Caki2 (cell line): ENCODE measurements at regions not wholly inside any gene's neighbourhood (a gene's known extent, or its start where the extent isn't known, plus 50 kb on each side); places are given as distances from the start of the nearest gene placed in this dataset.

ENCODE experiments used
- DNase-seq: peaks from one replicate; pipeline ENCODE4 v3.0.0-alpha.2; 2015; ENCODE audit warnings: low read depth
- in situ Hi-C: cut with HindIII; loops from 2 replicates; pipeline ENCODE4 v1.10.0; 2016; ENCODE audit warnings: low sequenced_read_pairs, low pct_unique_long_range_greater_than_20kb, mixed read lengths

GRCh38 chr13:104416973-104417372 lies 1350.8 kb upstream of the SLC10A2 start:
- in situ Hi-C loops = no loop called here
- DNase-seq = no peak

- DNase-seq = no peak
- in situ Hi-C loops = no loop called here
These were observed 1348.6 kb upstream of the SLC10A2 start for GRCh38 chr13:104414771-104415170.

DNA sequence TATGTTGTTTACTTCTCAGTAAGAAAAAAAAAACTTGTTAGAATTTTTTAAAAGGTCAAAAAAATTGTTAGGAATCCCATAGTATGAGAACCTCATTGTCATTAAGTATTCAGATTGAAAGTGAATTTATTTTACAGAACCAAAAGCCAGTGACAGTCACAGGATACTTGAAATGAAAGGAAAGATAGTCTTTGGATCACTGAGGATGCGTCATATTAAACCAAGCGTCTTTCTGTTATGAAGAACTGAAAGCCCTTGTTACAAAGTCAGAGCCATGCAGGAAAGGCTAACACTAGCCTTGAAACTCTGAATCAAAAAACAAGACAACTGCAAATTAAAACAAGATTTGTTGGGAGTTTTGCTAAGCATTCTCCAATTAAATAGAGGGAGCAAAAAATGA lies 1348.0 kb upstream of the SLC10A2 start:
- DNase-seq = no peak
- in situ Hi-C loops = no loop called here

DNA sequence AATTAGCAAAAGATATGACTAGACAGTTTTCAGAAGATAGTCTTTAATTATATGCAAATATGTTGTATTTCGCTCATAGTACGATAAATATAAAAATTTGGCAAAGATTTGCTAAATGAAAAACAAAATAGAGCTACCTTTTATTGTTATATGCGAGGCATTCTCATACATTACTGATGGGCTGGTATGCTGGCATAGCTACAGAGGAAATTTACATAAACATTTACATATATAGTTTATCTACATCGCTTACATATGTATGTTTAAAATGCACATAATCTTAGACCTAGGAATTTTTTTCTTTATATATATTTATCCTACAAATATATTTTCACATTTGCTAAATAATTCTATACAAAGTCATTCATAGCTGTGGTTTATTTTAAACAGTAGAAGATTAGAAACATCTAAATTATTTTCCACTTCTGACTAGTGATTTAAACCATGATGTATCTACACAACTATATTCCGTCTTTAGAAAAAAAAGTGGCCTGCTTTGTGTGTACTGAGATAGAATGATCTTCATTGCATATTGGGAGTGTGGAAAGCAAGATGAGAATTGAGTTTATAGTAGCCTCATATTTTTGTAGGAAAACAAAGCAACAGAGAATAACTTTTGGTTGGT lies 1345.0 kb upstream of the SLC10A2 start:
- no peak for DNase-seq
- in situ Hi-C loops = no loop called here

GRCh38 chr13:104408733-104409132 lies 1342.5 kb upstream of the SLC10A2 start:
- DNase-seq = no peak

GRCh38 chr13:104404325-104404724 lies 1338.1 kb upstream of the SLC10A2 start:
- no peak for DNase-seq
- in situ Hi-C loops = no loop called here

More at GRCh38 chr13:104408733-104409132, 1342.5 kb upstream of the SLC10A2 start:
- in situ Hi-C loops = no loop called here

GRCh38 chr13:104389691-104390090 lies 1323.5 kb upstream of the SLC10A2 start:
- in situ Hi-C loops = no loop called here
- DNase-seq = no peak

GRCh38 chr13:104387510-104387909 lies 1321.3 kb upstream of the SLC10A2 start:
- DNase-seq = no peak
- in situ Hi-C loops = no loop called here

DNA sequence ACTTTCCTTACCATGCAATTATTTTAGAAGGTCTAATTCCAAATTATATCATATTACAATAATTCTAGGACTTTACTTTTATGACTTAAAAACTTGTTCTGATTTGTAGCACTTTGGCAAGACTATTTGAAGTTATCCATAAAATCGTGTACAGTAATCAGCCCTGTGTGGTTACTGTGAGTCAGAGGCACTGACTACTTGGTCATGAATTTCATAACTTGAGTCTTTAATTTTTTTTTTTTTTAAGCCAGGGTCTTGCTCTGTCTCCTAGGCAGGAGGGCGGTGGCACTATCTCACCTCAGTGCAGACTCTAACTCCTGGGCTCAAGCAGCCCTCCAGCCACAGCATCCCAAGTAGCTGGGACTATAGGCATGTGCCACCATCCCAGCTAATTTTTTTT lies 1319.2 kb upstream of the SLC10A2 start:
- in situ Hi-C loops = no loop called here
- no peak for DNase-seq

DNA sequence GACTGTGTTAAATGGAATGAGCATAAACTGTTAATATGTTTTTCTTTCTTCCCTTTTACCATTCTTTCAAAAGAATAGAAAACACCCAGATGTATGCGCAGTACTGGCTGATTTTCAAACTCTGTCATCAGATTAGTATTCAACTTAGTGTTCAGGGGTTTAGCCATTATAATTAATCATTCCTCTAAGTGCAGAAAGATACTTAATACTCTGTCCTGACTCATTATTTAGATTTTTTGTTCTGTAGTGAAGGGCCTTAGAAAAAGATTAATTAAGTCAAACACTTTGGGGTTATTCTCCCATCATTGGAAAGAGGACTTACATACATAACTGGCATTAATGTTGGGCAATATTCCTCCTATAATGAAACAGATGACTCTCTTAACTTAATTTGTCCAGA lies 1316.7 kb upstream of the SLC10A2 start:
- in situ Hi-C loops = no loop called here

DNA sequence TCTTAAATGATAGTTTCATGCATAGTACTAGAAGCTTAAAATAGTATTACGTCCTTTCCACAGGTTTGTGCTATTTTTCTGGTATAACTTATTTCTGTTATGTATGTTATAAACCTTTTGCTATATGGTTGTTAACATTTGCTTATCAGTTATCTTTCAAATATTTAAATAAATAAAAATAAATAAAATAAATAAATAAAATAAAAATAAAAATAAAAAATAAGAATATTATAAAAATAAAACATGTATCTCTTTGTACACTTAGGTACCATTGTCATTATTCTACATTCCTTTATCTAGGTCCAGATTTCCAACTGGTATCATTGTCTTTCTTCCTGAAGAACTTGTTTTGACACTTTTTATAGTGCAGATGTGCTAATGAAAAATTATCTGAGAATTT lies 1310.4 kb upstream of the SLC10A2 start:
- in situ Hi-C loops = no loop called here
- no peak for DNase-seq

More for the DNA sequence above, 1316.7 kb upstream of the SLC10A2 start:
- no peak for DNase-seq

DNA sequence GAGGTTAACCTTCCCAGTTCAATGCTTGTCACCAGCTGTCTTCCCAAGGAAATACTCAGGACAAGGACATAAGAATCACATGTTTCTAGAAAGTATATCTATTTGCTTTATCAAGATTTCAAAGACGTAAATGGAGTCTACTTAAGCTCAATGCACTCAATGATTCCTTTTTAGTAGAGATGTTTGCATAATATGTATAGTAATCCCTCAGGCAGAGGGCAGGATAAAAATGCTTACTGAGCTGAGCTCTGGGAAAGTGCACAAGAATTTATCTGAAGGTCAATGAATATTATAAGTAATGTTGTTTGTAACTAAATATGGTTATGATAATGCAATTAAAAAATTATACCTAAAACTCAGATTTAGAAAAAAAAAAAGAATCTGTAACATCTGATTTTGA lies 1309.4 kb upstream of the SLC10A2 start:
- in situ Hi-C loops = no loop called here

DNA sequence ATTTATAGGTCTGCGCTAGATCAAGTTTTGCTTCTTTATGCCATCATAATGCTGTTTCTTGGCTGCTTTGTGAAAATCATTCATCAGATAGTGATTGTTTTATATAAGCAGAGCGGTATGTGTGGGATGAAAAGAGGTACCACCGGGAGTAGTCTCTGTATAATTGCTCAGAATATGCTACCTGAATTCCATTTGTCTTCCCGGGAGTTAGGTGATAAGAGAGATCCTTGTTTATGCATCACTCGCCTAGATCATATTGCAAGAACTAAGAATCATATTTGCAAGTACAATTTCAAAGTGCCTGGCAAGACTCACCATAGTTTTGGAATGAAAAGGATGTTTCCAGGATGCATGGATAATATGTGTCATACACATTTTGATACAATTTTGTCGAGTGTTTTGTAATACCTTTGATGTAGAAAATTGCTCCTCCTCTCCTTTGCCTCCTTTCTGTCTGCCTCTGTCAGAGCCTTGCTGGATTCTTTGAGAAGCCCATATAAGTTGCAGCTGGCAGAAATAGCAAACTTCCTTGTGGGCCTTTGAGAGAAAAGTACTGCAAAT lies 1306.0 kb upstream of the SLC10A2 start:
- in situ Hi-C loops = no loop called here
- no peak for DNase-seq

More for the DNA sequence above, 1309.4 kb upstream of the SLC10A2 start:
- DNase-seq = no peak

GRCh38 chr13:104365430-104365829 lies 1299.2 kb upstream of the SLC10A2 start:
- in situ Hi-C loops = no loop called here
- no peak for DNase-seq

- DNase-seq = no peak
- in situ Hi-C loops = no loop called here
These were observed 1291.6 kb upstream of the SLC10A2 start for GRCh38 chr13:104357672-104358354.

DNA sequence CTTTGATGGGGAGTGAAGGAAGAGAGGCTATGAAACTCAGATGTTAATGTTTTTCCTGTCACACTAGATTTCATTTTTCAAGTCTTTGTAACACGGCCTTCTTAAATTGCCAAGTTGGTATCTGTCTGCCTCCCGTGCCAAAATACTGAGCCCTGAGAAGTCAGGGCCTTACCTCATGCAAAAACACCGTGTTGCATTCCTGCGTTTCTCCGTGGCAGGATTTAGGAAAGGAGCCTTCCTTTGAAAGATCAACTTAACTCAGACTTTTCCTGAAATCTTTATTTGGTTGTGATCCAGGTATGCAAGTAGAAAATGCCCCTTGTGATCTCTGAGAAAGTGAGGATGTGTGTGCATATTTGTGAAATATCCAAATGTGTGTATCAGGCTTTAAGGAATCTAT lies 1291.0 kb upstream of the SLC10A2 start:
- in situ Hi-C loops = no loop called here
- DNase-seq = no peak

- no peak for DNase-seq
- in situ Hi-C loops = no loop called here
These were observed 1288.9 kb upstream of the SLC10A2 start for GRCh38 chr13:104355041-104355670.

DNA sequence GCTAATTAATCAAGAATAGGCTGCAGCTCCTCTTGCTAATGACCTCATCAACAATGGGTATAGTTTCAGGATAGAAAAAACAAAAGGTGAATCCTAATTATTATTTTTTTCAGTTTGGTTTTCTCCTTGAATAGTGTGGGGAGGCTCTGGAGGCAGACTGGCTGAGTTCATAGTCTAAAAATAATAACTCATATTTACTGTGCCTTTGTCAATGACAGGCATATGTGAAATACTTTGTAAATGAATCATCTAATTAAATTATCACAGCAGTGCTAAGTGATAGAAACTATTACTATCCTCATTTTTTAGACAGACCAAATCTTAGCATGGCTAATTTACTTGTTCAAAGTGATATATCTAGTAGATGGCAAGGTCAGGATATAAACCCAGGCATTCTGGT lies 1261.0 kb upstream of the SLC10A2 start:
- in situ Hi-C loops = no loop called here
- DNase-seq = no peak

GRCh38 chr13:104326523-104326922 lies 1260.3 kb upstream of the SLC10A2 start:
- in situ Hi-C loops = no loop called here
- DNase-seq = no peak
